ENCODE measurements at regions not wholly inside any gene's neighbourhood (a gene's known extent, or its start where the extent isn't known, plus 50 kb on each side); places are given as distances from the start of the nearest gene placed in this dataset.
"Not testable (repeated sequence)": the region's sequence is repeated elsewhere in the genome, so short reads cannot be mapped to it uniquely, and the experiment has no call there.

GRCh38 chr22:23395530-23396361, 184.3 kb downstream of the IGLL1 start:
- DNase-seq (ENCODE audit: low read depth in 2 of 2), result no peak

- DNase-seq (ENCODE audit: low read depth in 2 of 2), result no peak
Observed at GRCh38 chr22:23394525-23395326, 185.4 kb downstream of the IGLL1 start.

GRCh38 chr22:23393721-23394320, 186.3 kb downstream of the IGLL1 start:
- no peak for DNase-seq (ENCODE audit: low read depth in 2 of 2)

GRCh38 chr22:23393199-23393598, 186.9 kb downstream of the IGLL1 start:
- DNase-seq (ENCODE audit: low read depth in 2 of 2), result not testable (repeated sequence)

- DNase-seq (ENCODE audit: low read depth in 2 of 2), result no peak
Observed at GRCh38 chr22:23392420-23393121, 187.5 kb downstream of the IGLL1 start.

GRCh38 chr22:23391022-23391421, 189.1 kb downstream of the IGLL1 start:
- DNase-seq (ENCODE audit: low read depth in 2 of 2), result no peak

GRCh38 chr22:23389271-23390071, 190.6 kb downstream of the IGLL1 start:
- no peak for DNase-seq (ENCODE audit: low read depth in 2 of 2)

GRCh38 chr22:23388517-23388890, 191.6 kb downstream of the IGLL1 start:
- no peak for DNase-seq (ENCODE audit: low read depth in 2 of 2)

GRCh38 chr22:23387827-23388516, 192.1 kb downstream of the IGLL1 start:
- DNase-seq (ENCODE audit: low read depth in 2 of 2), result no peak

GRCh38 chr22:23386822-23387580, 193.1 kb downstream of the IGLL1 start:
- no peak for DNase-seq (ENCODE audit: low read depth in 2 of 2)

GRCh38 chr22:23385678-23386631, 194.1 kb downstream of the IGLL1 start:
- DNase-seq (ENCODE audit: low read depth in 2 of 2), result peak; percentile 67 to 81

GRCh38 chr22:23384923-23385677, 195.0 kb downstream of the IGLL1 start:
- DNase-seq (ENCODE audit: low read depth in 2 of 2), result no peak

GRCh38 chr22:23384431-23384830, 195.7 kb downstream of the IGLL1 start:
- DNase-seq (ENCODE audit: low read depth in 2 of 2), result no peak

- DNase-seq (ENCODE audit: low read depth in 2 of 2), result no peak
Observed at GRCh38 chr22:23383491-23384361, 196.4 kb downstream of the IGLL1 start.

GRCh38 chr22:23382428-23383218, 197.5 kb downstream of the IGLL1 start:
- no peak for DNase-seq (ENCODE audit: low read depth in 2 of 2)
